ENCODE measurements at regions not wholly inside any gene's neighbourhood (a gene's known extent, or its start where the extent isn't known, plus 50 kb on each side); places are given as distances from the start of the nearest gene placed in this dataset.

DNA sequence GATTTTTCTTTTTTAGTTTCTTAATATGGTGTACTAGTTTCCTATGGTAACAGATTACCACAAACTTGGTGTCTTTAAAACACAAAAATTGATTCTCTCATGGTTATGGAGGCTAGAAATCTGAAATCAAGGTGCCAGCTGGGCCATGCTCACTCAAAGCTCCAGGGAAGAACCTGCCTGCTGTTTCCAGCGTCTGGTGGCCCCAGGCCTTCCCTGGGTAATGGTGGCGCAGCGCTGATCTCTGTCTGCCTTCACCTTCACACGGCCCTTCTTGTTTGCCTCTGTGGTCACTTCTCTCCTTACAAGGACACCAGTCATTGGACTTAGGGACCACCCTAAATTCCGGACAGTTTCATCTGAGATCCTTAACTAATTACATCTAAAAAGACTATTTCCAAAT, 70.5 kb upstream of the GFPT2 start:
- H2AFZ ChIP-seq (ENCODE audit: low read depth, low read length): no peak overlapping the region
- no peak overlapping the region for H3K9ac ChIP-seq (replicated peaks; ENCODE audit: extremely low read depth, insufficient read depth, low read length)
- H3K4me2 ChIP-seq (ENCODE audit: insufficient read depth, low read length): no peak overlapping the region
- H3K36me3 ChIP-seq (ENCODE audit: control insufficient read depth in 2 of 2, extremely low read depth in 1 of 2, insufficient read depth in 2 of 2, low read length in 2 of 2): no peaks in the 10 kb centered on the region
- POLR2A ChIA-PET: no interaction called here
- no peak overlapping the region for H3K4me3 ChIP-seq (replicated peaks in 1 of 3; ENCODE audit: insufficient read depth in 1 of 3, low read depth in 1 of 3, low read length in 3 of 3)
- no peaks in the 10 kb centered on the region for H3K79me2 ChIP-seq (ENCODE audit: control insufficient read depth, insufficient read depth, low read length)
- dilution Hi-C loops (cut with MboI; ENCODE audit: extremely low pct_ligation_motif_present, low sequenced_read_pairs) (no loop called here), intact Hi-C loops (cut with micrococcal nuclease) (no loop called here)
- DNase-seq (ENCODE audit: low read depth, low spot score): no peak
- no peaks in the 10 kb centered on the region for H4K20me1 ChIP-seq (replicated peaks; ENCODE audit: control insufficient read depth, extremely low read depth, insufficient read depth, low read length)
- H3K27ac ChIP-seq (ENCODE audit: insufficient read depth, low read depth, low read length): no peak overlapping the region
- no peak for FAIRE-seq
- H3K9me3 ChIP-seq (replicated peaks; ENCODE audit: control insufficient read depth, insufficient read depth, low read length): no peaks in the 10 kb centered on the region
- CTCF ChIA-PET: no interaction called here
- no peaks in the 10 kb centered on the region for H3K4me1 ChIP-seq (ENCODE audit: control insufficient read depth, extremely low read depth, insufficient read depth, low read length)
- H3K27me3 ChIP-seq (ENCODE audit: control insufficient read depth in 2 of 2, insufficient read depth in 2 of 2, low read length in 2 of 2): no peaks in the 10 kb centered on the region
- TF ChIP-seq POLR2AphosphoS5 (IDR thresholded peaks at IDR 0.05; ENCODE audit: insufficient read depth, low read depth, low read length) (no peak), JUN (IDR thresholded peaks at IDR 0.05; ENCODE audit: borderline replicate concordance, insufficient read depth, insufficient read length, low read depth) (no peak), FOS (IDR thresholded peaks at IDR 0.05; ENCODE audit: borderline replicate concordance, insufficient read depth, low read length) (no peak), EZH2 (IDR thresholded peaks at IDR 0.05; ENCODE audit: borderline replicate concordance, low read depth, low read length, severe bottlenecking) (no peak), POLR2A (IDR thresholded peaks at IDR 0.05; ENCODE audit: low read depth, low read length) (no peak), GATA2 (IDR thresholded peaks at IDR 0.05; ENCODE audit: insufficient read depth, insufficient read length, low read depth, low read length) (no peak), MYC (IDR thresholded peaks at IDR 0.05; ENCODE audit: low read depth, low read length) (no peak)
- TF ChIP-seq, protein P1, sequence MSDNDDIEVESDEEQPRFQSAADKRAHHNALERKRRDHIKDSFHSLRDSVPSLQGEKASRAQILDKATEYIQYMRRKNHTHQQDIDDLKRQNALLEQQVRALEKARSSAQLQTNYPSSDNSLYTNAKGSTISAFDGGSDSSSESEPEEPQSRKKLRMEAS (IDR thresholded peaks at IDR 0.05; ENCODE audit: insufficient read depth, insufficient read length): no peak
- TF ChIP-seq, protein P2, sequence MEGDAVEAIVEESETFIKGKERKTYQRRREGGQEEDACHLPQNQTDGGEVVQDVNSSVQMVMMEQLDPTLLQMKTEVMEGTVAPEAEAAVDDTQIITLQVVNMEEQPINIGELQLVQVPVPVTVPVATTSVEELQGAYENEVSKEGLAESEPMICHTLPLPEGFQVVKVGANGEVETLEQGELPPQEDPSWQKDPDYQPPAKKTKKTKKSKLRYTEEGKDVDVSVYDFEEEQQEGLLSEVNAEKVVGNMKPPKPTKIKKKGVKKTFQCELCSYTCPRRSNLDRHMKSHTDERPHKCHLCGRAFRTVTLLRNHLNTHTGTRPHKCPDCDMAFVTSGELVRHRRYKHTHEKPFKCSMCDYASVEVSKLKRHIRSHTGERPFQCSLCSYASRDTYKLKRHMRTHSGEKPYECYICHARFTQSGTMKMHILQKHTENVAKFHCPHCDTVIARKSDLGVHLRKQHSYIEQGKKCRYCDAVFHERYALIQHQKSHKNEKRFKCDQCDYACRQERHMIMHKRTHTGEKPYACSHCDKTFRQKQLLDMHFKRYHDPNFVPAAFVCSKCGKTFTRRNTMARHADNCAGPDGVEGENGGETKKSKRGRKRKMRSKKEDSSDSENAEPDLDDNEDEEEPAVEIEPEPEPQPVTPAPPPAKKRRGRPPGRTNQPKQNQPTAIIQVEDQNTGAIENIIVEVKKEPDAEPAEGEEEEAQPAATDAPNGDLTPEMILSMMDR (IDR thresholded peaks at IDR 0.05; ENCODE audit: extremely low read depth in 1 of 2, insufficient read depth in 1 of 2, low read depth in 1 of 2, low read length in 2 of 2): no peak
- no peaks in the 10 kb centered on the region for H3K9me1 ChIP-seq (replicated peaks; ENCODE audit: control insufficient read depth, extremely low read depth, insufficient read depth, low read length)
- no TSS peak for BruUV-seq (replicated peaks)
